CD4-positive, alpha-beta memory T cell (primary cell): ENCODE measurements at regions not wholly inside any gene's neighbourhood (a gene's known extent, or its start where the extent isn't known, plus 50 kb on each side); places are given as distances from the start of the nearest gene placed in this dataset.

ENCODE experiments used
- CTCF ChIA-PET: fragments of 350-600 bp; sonication (Branson Sonifier 250); formaldehyde crosslinking; loops from one replicate; lab custom pipeline; 2021; ENCODE audit warnings: inconsistent platforms; ENCODE audit not compliant: partially characterized antibody; lab: Charles Lee
- POLR2A ChIA-PET: fragments of 350-600 bp; sonication (Branson Sonifier 250); formaldehyde crosslinking; loops from one replicate; lab custom pipeline; 2021; ENCODE audit not compliant: partially characterized antibody; lab: Charles Lee
- DNase-seq, 5 donors: peaks; one replicate each; pipeline versions ENCODE4 v3.0.0 to v3.0.0-alpha.2; 2020 to 2022; ENCODE audit warnings: mixed read lengths in 1 of 5
- H3K27ac ChIP-seq: one replicate; pipeline ENCODE4 v1.7.0; 2013; ENCODE audit warnings: low read depth, low read length
- H3K27me3 ChIP-seq: 2 replicates; pipeline ENCODE4 v1.7.0; 2013; ENCODE audit warnings: mild to moderate bottlenecking, low read length, moderate library complexity; ENCODE audit not compliant: insufficient read depth
- H3K36me3 ChIP-seq: 2 replicates; pipeline ENCODE4 v1.7.0; 2013; ENCODE audit warnings: mild to moderate bottlenecking, low read length, moderate library complexity; ENCODE audit not compliant: insufficient read depth
- H3K4me1 ChIP-seq: 2 replicates; pipeline ENCODE4 v1.7.0; 2013; ENCODE audit warnings: mild to moderate bottlenecking, low read length, moderate library complexity; ENCODE audit not compliant: insufficient read depth
- H3K4me3 ChIP-seq, 2 donors: one replicate each; pipeline ENCODE4 v1.7.0; 2013; ENCODE audit warnings: low read length in 2 of 2, mild to moderate bottlenecking in 1 of 2
- H3K9me3 ChIP-seq, 2 donors: one replicate each; pipeline ENCODE4 v1.7.0; 2013; ENCODE audit warnings: low read length in 2 of 2, control low read depth in 1 of 2; ENCODE audit not compliant: control insufficient read depth in 1 of 2
- H3K27ac Mint-ChIP-seq, 7 donors: one replicate each; pipeline ENCODE4 v1.8.0; 2020 to 2021; ENCODE audit warnings: mixed read lengths in 7 of 7, mild to moderate bottlenecking in 6 of 7, inconsistent platforms in 3 of 7, moderate library complexity in 3 of 7
- H3K27me3 Mint-ChIP-seq, 2 donors: one replicate each; pipeline ENCODE4 v1.8.0; 2020 to 2021; ENCODE audit warnings: mixed read lengths in 2 of 2
- H3K36me3 Mint-ChIP-seq, 2 donors: one replicate each; pipeline ENCODE4 v1.8.0; 2020 to 2021; ENCODE audit warnings: mixed read lengths in 2 of 2, inconsistent platforms in 1 of 2, mild to moderate bottlenecking in 1 of 2
- H3K4me1 Mint-ChIP-seq, 4 donors: one replicate each; pipeline ENCODE4 v1.8.0; 2020 to 2021; ENCODE audit warnings: mixed read lengths in 4 of 4, mild to moderate bottlenecking in 1 of 4
- H3K4me3 Mint-ChIP-seq, 8 donors: one replicate each; pipeline ENCODE4 v1.8.0; 2020 to 2021; ENCODE audit warnings: mixed read lengths in 8 of 8, mild to moderate bottlenecking in 7 of 8, moderate library complexity in 6 of 8, inconsistent platforms in 3 of 8
- H3K9me3 Mint-ChIP-seq, 8 donors: one replicate each; pipeline ENCODE4 v1.8.0; 2020 to 2021; ENCODE audit warnings: mixed read lengths in 8 of 8, mild to moderate bottlenecking in 5 of 8, inconsistent platforms in 3 of 8, moderate library complexity in 1 of 8
- intact Hi-C: fragments of 100-400 bp; cut with micrococcal nuclease; formaldehyde crosslinking; loops from one replicate; pipeline ENCODE4 v1.15.1; 2023

DNA sequence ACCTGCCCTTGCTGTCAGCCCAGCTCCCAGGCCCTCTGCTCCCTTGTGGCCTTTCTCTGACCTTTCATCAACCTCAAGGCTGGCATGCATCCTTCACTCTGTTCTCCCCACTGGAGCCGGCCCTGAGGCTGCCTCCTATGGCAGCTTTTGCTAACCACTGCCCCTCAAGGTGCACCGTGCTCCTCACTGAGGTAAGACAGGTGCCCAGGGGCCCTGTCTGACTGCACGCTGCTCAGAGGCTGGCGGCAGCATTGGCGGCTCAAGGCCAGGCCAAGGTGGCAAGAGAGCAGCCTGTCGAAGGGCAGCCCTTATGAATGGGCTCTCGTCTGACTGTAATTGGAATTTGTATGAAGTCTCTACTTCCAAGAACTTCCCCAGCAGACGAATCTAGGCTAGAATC is 172.6 kb downstream of the ZNF248 start:
- intact Hi-C loops = no loop called here
- Mint-ChIP-seq H3K36me3 (peaks cover 0 to 3% of the 10 kb centered on the region in 2 donors), H3K27me3 (no peaks in the 10 kb centered on the region), H3K4me1 (no peaks in the 10 kb centered on the region), H3K9me3 (peaks cover 2 to 28% (median 16%) of the 10 kb centered on the region in 8 donors), H3K27ac (no peak overlapping the region), H3K4me3 (no peak overlapping the region)
- no peaks in the 10 kb centered on the region for H3K27me3 ChIP-seq
- CTCF ChIA-PET = no interaction called here
- H3K4me1 ChIP-seq = no peaks in the 10 kb centered on the region
- H3K36me3 ChIP-seq = no peaks in the 10 kb centered on the region
- H3K4me3 ChIP-seq = no peak overlapping the region
- POLR2A ChIA-PET = no interaction called here
- no peaks in the 10 kb centered on the region for H3K9me3 ChIP-seq
- H3K27ac ChIP-seq = no peak overlapping the region
- peak in 1 of 5 donors; percentile 16 for DNase-seq

DNA sequence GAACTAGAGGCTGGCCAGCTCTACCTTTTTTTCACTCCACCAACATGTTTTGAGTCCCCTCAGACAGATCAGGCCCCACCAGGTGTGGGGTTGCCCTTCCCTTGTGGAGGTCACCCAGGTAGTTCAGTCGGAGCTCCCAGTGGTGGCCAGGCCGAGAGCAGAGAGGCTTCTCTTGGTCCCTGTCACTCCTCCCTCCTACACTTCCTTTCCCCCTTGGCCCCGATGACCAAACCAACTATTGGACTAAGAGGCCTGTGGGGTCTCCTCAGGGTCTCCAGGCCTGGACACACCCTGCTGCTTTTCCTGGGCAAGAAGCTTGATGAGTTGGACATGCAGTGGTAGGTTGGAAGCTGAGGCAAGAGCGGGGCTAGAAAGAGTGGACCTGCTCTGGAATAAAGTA is 174.8 kb downstream of the ZNF248 start:
- Mint-ChIP-seq H3K36me3 (peaks cover 0 to 3% of the 10 kb centered on the region in 2 donors), H3K9me3 (peaks cover 2 to 24% (median 13%) of the 10 kb centered on the region in 8 donors), H3K4me3 (no peak overlapping the region), H3K27me3 (no peaks in the 10 kb centered on the region), H3K27ac (no peak overlapping the region), H3K4me1 (no peaks in the 10 kb centered on the region)
- peak in 1 of 5 donors; percentile 11 for DNase-seq
- intact Hi-C loops = no loop called here
- no peaks in the 10 kb centered on the region for H3K36me3 ChIP-seq
- no peak overlapping the region for H3K4me3 ChIP-seq
- H3K9me3 ChIP-seq = no peaks in the 10 kb centered on the region
- H3K4me1 ChIP-seq = no peaks in the 10 kb centered on the region
- CTCF ChIA-PET = no interaction called here
- POLR2A ChIA-PET = no interaction called here
- H3K27ac ChIP-seq = no peak overlapping the region
- no peaks in the 10 kb centered on the region for H3K27me3 ChIP-seq

DNA sequence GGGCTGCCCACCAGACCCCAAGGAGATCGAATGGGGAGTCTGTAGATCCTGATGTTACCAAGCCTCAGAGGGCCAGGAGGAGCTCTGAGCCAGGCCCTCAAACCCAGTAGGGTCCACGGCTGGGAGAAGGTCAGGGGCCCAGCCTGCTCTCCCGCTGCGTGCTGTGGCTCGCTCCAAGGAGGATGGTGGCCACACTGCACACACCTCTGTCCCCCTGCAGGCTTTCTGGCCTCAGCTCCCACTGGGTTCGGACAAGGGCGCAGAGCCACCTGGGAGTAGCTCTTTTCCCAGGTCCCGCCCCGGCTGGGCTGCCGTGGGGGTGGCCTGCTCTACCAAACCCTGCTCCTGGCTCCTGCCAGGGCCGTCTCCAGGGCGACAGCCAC is 175.8 kb downstream of the ZNF248 start:
- Mint-ChIP-seq H3K27me3 (no peaks in the 10 kb centered on the region), H3K4me1 (no peaks in the 10 kb centered on the region), H3K27ac (no peak overlapping the region), H3K36me3 (no peaks in the 10 kb centered on the region), H3K4me3 (no peak overlapping the region), H3K9me3 (peaks cover 2 to 21% (median 10%) of the 10 kb centered on the region in 8 donors)
- Histone ChIP-seq H3K27ac (no peak overlapping the region), H3K36me3 (no peaks in the 10 kb centered on the region), H3K4me1 (no peaks in the 10 kb centered on the region), H3K9me3 (no peaks in the 10 kb centered on the region), H3K27me3 (no peaks in the 10 kb centered on the region), H3K4me3 (no peak overlapping the region)
- CTCF ChIA-PET = no interaction called here
- POLR2A ChIA-PET = no interaction called here
- intact Hi-C loops = no loop called here
- DNase-seq = peak in 1 of 5 donors; percentile 13

DNA sequence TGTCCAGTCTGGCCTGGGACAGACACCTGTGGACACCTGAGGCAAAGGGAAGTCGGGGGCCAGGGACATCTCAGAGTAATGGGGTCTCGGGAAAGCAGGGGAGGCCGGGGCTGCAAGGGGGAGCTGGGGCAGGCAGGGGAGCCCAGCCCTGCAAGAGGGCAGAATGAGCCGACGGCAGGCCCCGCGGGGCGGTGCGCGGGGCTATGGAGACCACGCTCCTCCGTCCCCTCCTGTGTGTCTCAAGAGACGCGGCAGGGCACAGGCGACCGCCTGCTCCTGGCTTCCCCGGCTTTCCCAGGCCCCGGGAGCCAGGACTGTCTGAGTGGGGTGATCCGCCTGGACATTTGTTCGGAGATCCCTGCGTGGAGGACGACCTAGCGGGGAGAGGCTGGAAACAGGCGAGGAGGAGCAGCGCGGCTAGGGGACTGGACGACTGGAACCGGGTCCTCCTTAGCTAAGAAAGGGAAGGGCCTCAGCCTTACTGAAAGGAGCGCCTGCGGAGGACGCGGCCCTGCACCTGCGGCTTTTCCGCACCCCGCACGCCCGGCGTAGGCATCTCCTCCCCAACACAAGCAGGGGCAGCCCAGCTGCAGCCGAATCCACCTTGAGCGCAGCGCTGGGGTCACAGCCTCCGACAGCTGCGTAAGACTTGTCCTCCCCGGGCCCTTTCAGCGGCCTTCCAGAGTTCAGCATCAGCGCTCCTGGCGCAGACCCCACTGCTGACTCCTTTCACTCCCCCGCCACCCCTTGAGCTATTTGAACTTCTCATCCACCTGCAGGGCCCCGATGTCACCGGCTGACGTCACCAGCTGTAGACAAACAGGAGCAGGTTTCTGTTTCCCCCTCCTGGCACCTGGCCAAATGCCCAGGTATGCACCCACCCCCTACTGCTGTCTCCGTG is 176.4 kb downstream of the ZNF248 start:
- no peak overlapping the region for H3K4me3 Mint-ChIP-seq
- POLR2A ChIA-PET = no interaction called here

DNA sequence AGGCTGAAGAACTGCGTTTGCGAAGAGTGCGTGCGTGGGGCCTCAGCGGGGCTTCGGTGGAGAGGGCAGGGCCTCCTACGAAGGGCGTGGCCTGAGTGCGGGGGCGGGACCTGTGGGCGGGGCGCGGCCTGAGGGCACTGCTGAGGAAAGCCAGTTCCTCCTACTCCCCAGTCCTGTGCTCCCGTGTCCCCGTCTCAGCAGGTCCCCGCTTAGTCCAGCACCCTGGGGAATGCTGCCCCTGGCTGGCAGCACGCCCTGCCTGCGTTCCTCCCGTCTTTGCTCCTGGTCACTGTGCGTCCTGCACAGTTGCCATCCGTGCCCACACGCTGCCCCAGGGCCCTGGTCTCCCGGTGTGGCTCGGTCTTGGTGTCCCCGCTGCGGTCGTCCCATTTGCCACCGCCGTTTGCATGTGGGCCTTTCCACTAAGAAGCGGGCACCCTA is 177.1 kb downstream of the ZNF248 start:
- CTCF ChIA-PET = no interaction called here
- POLR2A ChIA-PET = no interaction called here
- Mint-ChIP-seq H3K27me3 (no peaks in the 10 kb centered on the region), H3K36me3 (no peaks in the 10 kb centered on the region), H3K4me1 (no peaks in the 10 kb centered on the region), H3K27ac (no peak overlapping the region), H3K9me3 (peaks cover 4 to 23% (median 11%) of the 10 kb centered on the region in 8 donors), H3K4me3 (no peak overlapping the region)
- H3K4me1 ChIP-seq = no peaks in the 10 kb centered on the region
- no peak overlapping the region for H3K27ac ChIP-seq
- intact Hi-C loops = no loop called here
- DNase-seq = peak in 1 of 5 donors; percentile 27
- H3K4me3 ChIP-seq = no peak overlapping the region
- no peaks in the 10 kb centered on the region for H3K27me3 ChIP-seq
- H3K9me3 ChIP-seq = no peaks in the 10 kb centered on the region
- no peaks in the 10 kb centered on the region for H3K36me3 ChIP-seq

More for the DNA sequence above, 176.4 kb downstream of the ZNF248 start:
- intact Hi-C loops = no loop called here
- H3K27me3 Mint-ChIP-seq = no peaks in the 10 kb centered on the region
- H3K27ac ChIP-seq = no peak overlapping the region
- CTCF ChIA-PET = no interaction called here
- H3K4me3 ChIP-seq = no peak overlapping the region
- H3K27ac Mint-ChIP-seq = no peak overlapping the region
- no peaks in the 10 kb centered on the region for H3K27me3 ChIP-seq
- peak in 1 of 5 donors; percentile 14 for DNase-seq
- H3K36me3 ChIP-seq = no peaks in the 10 kb centered on the region
- no peaks in the 10 kb centered on the region for H3K36me3 Mint-ChIP-seq
- H3K4me1 Mint-ChIP-seq = no peaks in the 10 kb centered on the region
- H3K9me3 ChIP-seq = no peaks in the 10 kb centered on the region
- H3K4me1 ChIP-seq = no peaks in the 10 kb centered on the region
- H3K9me3 Mint-ChIP-seq = peaks cover 2 to 21% (median 11%) of the 10 kb centered on the region in 8 donors

DNA sequence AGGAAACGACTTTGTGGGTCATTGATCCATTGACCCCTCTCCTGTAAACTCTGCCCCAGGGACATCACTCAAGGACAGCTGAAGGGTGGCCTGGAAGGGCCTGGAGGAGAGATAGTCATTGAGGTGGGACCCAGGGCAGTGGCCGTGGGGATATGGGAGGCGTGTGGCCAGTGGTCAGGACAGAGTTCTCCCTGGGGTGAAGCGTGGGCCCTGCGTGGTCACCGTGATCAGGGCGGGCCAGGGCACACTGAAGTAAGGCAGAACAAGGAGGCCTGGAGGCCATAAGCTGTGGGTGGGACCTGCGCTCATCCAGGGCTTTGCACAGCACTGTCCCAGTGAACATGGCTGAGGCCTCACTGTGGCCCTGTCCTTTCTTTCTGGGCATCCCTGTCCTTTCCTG is 177.9 kb downstream of the ZNF248 start:
- peak in 1 of 5 donors; percentile 8 for DNase-seq
- ChIA-PET POLR2A (no interaction called here), CTCF (no interaction called here)
- H3K36me3 Mint-ChIP-seq = no peaks in the 10 kb centered on the region
- H3K9me3 Mint-ChIP-seq = peaks cover 3 to 24% (median 12%) of the 10 kb centered on the region in 8 donors
- Histone ChIP-seq H3K36me3 (no peaks in the 10 kb centered on the region), H3K9me3 (no peaks in the 10 kb centered on the region), H3K4me1 (no peaks in the 10 kb centered on the region), H3K27me3 (no peaks in the 10 kb centered on the region), H3K4me3 (no peak overlapping the region), H3K27ac (no peak overlapping the region)
- H3K27ac Mint-ChIP-seq = no peak overlapping the region
- H3K27me3 Mint-ChIP-seq = no peaks in the 10 kb centered on the region
- intact Hi-C loops = no loop called here
- H3K4me3 Mint-ChIP-seq = no peak overlapping the region
- no peaks in the 10 kb centered on the region for H3K4me1 Mint-ChIP-seq

DNA sequence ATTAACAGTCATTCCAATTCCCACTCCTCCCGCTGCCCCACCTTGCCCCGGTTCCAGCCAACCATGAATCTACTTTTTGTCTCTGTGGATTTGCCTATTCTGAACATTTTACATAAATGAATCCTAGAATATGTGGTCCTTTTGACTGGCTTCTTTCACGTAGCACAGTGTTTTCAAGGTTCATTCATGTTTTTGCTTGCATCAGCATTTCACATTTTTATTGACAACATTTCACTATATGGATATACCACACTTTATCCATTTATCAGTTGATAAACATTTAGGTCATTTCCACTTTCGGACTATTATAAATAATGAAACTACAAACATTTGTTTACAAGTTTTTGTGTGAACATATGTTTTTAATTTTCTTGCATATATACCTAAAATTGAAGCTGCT is 182.0 kb downstream of the ZNF248 start:
- Histone ChIP-seq H3K4me1 (no peaks in the 10 kb centered on the region), H3K27me3 (no peaks in the 10 kb centered on the region), H3K9me3 (no peaks in the 10 kb centered on the region), H3K27ac (no peak overlapping the region), H3K36me3 (no peaks in the 10 kb centered on the region), H3K4me3 (no peak overlapping the region)
- CTCF ChIA-PET = no interaction called here
- Mint-ChIP-seq H3K4me1 (no peaks in the 10 kb centered on the region), H3K36me3 (no peaks in the 10 kb centered on the region), H3K27ac (no peak overlapping the region), H3K27me3 (no peaks in the 10 kb centered on the region), H3K9me3 (peaks cover 4 to 32% (median 15%) of the 10 kb centered on the region in 8 donors), H3K4me3 (no peak overlapping the region)
- POLR2A ChIA-PET = no interaction called here
- intact Hi-C loops = no loop called here
- no peak for DNase-seq
